ENCODE measurements at regions not wholly inside any gene's neighbourhood (a gene's known extent, or its start where the extent isn't known, plus 50 kb on each side); places are given as distances from the start of the nearest gene placed in this dataset.

DNA sequence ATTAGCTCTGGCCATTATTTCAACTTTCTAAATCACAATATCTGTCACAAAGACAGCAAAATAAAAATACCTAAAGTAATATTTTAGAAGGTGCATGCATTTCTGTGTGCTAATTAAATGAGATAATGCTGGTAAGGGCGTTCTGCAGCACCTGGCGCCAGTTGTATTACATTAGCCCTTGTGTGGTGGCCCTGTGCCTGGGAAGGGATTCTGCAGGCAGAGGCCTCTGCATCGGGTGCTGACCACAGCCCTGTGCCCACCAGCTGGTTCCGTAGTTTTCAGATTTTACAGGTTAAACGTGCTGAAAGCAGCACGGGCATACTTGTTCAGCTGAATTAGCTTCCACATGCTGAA is 157.7 kb upstream of the PRKCQ start:
- H3K36me3 ChIP-seq (ENCODE audit: insufficient read depth, low read length), result no peaks in the 10 kb centered on the region
- peak overlapping the region; percentile 73 for H3K4me2 ChIP-seq (ENCODE audit: low read length)
- peak overlapping the region; percentile 22 for H3K9ac ChIP-seq (ENCODE audit: low read depth, low read length)
- H3K4me3 ChIP-seq (ENCODE audit: low read length), result peak overlapping the region; percentile 55
- H3K27me3 ChIP-seq (ENCODE audit: control insufficient read depth, insufficient read depth, low read length), result no peaks in the 10 kb centered on the region
- no peaks in the 10 kb centered on the region for H3K9me3 ChIP-seq (replicated peaks; ENCODE audit: low read length)
- H3K4me1 ChIP-seq (ENCODE audit: control insufficient read depth, insufficient read depth, low read length), result peaks cover 25% of the 10 kb centered on the region

DNA sequence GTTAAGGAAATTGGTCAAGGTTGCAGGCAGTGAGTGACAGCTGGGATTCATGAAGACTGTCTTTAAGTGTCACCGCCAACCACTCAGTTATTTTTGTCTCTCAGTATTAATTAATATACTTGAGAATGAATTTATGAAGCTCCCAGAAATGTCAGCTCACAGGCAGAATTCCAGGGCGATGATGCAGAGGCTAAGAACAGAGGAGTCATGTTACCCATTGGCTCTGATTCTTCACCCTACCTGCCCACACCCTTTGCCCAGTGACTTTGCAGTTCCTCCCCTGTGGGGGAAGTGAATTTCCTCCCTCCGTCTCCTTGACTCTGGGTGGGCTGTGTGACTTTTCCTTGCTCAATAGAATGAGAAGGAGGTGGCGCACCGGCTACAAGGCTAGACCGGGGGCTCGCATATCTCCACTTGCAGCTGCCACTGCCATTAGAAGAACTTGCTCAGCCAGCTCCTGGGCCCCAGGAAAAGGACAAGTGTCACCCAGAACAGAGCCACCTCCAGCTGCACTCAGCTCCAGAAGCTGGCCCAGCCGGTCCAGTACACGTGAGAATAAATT is 157.1 kb upstream of the PRKCQ start:
- H3K4me3 ChIP-seq (ENCODE audit: low read length), result peak overlapping the region; percentile 55

DNA sequence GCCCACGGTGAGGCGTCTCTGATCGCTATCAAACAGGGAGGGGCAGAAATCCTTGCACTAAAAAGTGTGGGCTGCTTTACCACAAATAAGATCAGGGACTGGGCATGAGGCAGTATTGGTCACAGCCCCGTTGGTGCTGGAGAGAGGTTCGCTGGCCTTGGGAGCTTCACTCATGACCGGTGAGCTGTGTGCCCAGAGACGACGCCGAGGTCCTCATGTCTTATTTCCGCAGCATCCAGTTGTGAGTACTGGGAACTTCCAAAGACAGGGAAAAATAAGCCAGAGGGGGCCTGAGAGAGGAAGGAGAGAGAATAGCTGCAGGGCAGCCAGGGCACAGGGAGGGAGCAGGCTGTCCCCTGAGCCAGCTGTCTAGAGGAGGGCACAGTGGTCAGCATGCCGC is 154.2 kb upstream of the PRKCQ start:
- H3K36me3 ChIP-seq (ENCODE audit: insufficient read depth, low read length), result no peaks in the 10 kb centered on the region
- no peaks in the 10 kb centered on the region for H3K27me3 ChIP-seq (ENCODE audit: control insufficient read depth, insufficient read depth, low read length)
- peaks cover 26% of the 10 kb centered on the region for H3K4me1 ChIP-seq (ENCODE audit: control insufficient read depth, insufficient read depth, low read length)
- H3K4me3 ChIP-seq (ENCODE audit: low read length), result no peak overlapping the region
- no peaks in the 10 kb centered on the region for H3K9me3 ChIP-seq (replicated peaks; ENCODE audit: low read length)
- H3K9ac ChIP-seq (ENCODE audit: low read depth, low read length), result no peak overlapping the region
- H3K4me2 ChIP-seq (ENCODE audit: low read length), result no peak overlapping the region

More for the DNA sequence above, 157.1 kb upstream of the PRKCQ start:
- Histone ChIP-seq H3K4me1 (ENCODE audit: control insufficient read depth, insufficient read depth, low read length) (peaks cover 25% of the 10 kb centered on the region), H3K9ac (ENCODE audit: low read depth, low read length) (peak overlapping the region; percentile 22), H3K27me3 (ENCODE audit: control insufficient read depth, insufficient read depth, low read length) (no peaks in the 10 kb centered on the region), H3K4me2 (ENCODE audit: low read length) (peak overlapping the region; percentile 73), H3K36me3 (ENCODE audit: insufficient read depth, low read length) (no peaks in the 10 kb centered on the region), H3K9me3 (replicated peaks; ENCODE audit: low read length) (no peaks in the 10 kb centered on the region)

DNA sequence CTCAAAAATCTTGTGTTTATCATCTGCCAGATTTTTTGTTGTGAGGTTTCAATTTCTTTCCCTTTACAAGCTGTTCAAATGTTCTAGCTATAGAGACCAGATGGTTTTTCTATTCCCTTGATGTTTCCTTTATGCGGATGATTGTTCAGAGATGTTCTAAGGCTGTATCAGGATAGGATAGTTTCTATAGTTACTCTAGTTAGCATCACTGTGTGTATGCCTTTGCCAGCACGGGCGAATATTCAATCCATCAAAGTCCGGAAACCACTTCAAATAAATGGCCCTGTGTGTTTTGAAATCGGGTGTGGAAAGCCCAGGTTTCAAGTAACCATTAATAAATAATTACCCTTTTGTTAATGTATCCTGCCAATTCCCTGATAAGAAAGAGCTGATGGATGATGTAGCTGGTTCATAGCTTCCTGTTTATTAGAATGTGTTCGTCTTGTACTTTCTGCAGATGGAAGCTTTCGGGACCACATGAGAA is 149.8 kb upstream of the PRKCQ start:
- H3K9ac ChIP-seq (ENCODE audit: low read depth, low read length), result no peak overlapping the region
- no peak overlapping the region for H3K4me3 ChIP-seq (ENCODE audit: low read length)
- peaks cover 7% of the 10 kb centered on the region for H3K4me1 ChIP-seq (ENCODE audit: control insufficient read depth, insufficient read depth, low read length)
- no peaks in the 10 kb centered on the region for H3K9me3 ChIP-seq (replicated peaks; ENCODE audit: low read length)
- no peak overlapping the region for H3K4me2 ChIP-seq (ENCODE audit: low read length)
- H3K36me3 ChIP-seq (ENCODE audit: insufficient read depth, low read length), result no peaks in the 10 kb centered on the region
- no peaks in the 10 kb centered on the region for H3K27me3 ChIP-seq (ENCODE audit: control insufficient read depth, insufficient read depth, low read length)

DNA sequence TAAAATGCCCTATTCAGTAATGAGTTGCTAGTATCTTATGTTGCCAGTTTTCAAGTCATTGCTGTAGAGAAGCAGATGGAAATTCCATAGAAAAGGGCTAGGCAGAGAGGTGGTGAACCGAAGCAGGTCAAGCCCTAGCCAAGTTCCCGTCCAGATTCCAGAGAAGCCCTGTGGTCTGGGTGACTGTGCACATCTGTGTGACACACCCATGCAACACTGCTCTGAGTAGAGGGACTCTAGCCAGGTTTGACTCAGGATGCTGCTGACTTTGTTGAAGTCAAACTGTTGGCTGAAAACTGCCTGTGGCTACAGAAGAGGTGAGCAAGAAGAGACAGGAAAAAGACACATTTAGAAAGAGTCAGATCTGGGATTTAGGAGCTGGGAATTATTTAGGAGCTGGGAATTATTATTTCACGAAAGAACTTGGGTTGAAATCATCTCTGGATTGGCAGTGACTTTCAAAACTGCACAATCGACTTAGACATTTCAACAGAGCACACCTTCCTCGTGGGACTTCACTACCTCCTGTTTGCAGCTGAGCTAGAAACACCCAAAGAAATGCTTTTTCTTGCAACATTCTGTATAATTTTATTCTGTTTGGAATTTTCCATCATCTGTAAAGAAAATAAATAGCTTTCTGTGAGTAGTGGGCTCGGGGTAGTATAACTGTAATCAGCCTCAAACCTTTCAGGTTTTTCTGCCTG is 149.1 kb upstream of the PRKCQ start:
- Histone ChIP-seq H3K36me3 (ENCODE audit: insufficient read depth, low read length) (no peaks in the 10 kb centered on the region), H3K4me3 (ENCODE audit: low read length) (no peak overlapping the region), H3K27me3 (ENCODE audit: control insufficient read depth, insufficient read depth, low read length) (no peaks in the 10 kb centered on the region), H3K9ac (ENCODE audit: low read depth, low read length) (no peak overlapping the region), H3K4me1 (ENCODE audit: control insufficient read depth, insufficient read depth, low read length) (peaks cover 7% of the 10 kb centered on the region), H3K4me2 (ENCODE audit: low read length) (no peak overlapping the region), H3K9me3 (replicated peaks; ENCODE audit: low read length) (no peaks in the 10 kb centered on the region)

DNA sequence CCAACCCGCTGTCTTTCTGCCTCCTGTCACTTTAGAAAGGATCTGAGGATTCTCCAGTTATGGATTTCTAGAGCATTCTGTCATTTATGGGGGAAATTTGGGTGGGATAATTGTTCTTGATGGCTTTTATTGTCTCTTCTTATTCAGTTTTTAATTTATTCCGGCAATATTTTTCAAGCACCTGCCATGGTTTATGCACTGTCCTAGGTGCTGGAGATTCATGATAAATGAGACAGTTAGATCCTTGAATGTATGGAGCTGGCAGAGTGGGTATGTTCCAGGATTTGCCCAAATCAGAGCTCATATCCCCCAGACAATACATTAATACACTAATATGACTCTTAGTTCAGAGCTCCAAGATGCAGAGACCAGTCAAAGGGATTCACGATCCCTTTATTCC is 146.8 kb upstream of the PRKCQ start:
- Histone ChIP-seq H3K4me3 (ENCODE audit: low read length) (no peak overlapping the region), H3K4me1 (ENCODE audit: control insufficient read depth, insufficient read depth, low read length) (peaks cover 19% of the 10 kb centered on the region), H3K9me3 (replicated peaks; ENCODE audit: low read length) (no peaks in the 10 kb centered on the region), H3K4me2 (ENCODE audit: low read length) (no peak overlapping the region), H3K36me3 (ENCODE audit: insufficient read depth, low read length) (no peaks in the 10 kb centered on the region), H3K9ac (ENCODE audit: low read depth, low read length) (no peak overlapping the region), H3K27me3 (ENCODE audit: control insufficient read depth, insufficient read depth, low read length) (no peaks in the 10 kb centered on the region)

DNA sequence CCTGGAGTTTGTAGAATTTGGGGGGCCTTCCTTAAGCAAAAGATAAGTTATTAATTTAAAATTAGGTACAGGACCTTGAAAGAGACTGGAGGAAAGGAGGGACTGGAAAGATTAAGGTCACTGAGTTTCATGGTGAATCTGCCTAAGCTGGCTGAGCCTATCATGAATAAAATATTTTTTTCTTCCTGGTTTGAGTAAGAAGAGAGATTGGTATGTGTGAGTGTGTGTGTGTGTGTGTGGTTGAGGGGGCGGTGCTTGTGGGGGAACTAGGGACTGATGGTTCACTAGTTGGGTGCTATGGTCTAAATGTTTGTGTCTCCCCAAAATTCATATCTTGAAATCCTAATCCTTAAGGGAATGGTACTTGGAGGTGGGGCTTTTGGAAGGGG is 142.5 kb upstream of the PRKCQ start:
- Histone ChIP-seq H3K4me2 (ENCODE audit: low read length) (peak overlapping the region; percentile 73), H3K27me3 (ENCODE audit: control insufficient read depth, insufficient read depth, low read length) (no peaks in the 10 kb centered on the region), H3K9ac (ENCODE audit: low read depth, low read length) (peak overlapping the region; percentile 69), H3K4me1 (ENCODE audit: control insufficient read depth, insufficient read depth, low read length) (peaks cover 23% of the 10 kb centered on the region), H3K36me3 (ENCODE audit: insufficient read depth, low read length) (no peaks in the 10 kb centered on the region), H3K9me3 (replicated peaks; ENCODE audit: low read length) (no peaks in the 10 kb centered on the region), H3K4me3 (ENCODE audit: low read length) (peak overlapping the region; percentile 32)

DNA sequence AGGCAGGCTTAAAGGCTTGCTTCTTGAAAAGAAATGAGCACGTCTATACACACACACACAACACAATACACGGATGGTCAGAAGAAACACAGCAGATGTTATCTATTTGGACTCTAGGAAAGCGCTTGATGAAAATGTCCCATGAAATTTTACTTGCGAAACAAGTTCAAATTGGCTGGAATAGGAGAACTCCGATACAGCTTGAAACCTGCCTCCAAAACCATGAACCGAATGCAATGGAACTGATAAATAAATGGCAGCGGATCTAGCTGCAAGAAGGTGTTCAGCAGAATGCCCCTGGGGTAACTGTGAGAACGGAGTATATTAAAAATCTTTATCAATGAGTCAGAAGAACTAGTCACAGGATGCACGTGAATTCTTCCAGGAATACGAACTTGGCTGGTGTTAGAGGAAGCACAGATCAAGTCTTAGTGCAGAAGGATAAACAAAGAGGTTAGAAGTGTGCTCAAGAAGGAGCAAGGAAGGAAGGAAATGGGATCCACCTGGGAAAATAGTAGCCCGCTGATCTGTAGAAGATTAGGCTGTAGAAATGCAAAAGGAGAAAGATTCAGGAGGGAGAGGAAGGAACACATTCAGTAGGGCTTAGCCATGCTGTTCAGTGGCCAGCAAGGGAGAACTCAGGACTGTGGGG is 142.0 kb upstream of the PRKCQ start:
- H3K4me3 ChIP-seq (ENCODE audit: low read length), result peak overlapping the region; percentile 53
- no peaks in the 10 kb centered on the region for H3K36me3 ChIP-seq (ENCODE audit: insufficient read depth, low read length)
- peak overlapping the region; percentile 76 for H3K9ac ChIP-seq (ENCODE audit: low read depth, low read length)
- no peaks in the 10 kb centered on the region for H3K9me3 ChIP-seq (replicated peaks; ENCODE audit: low read length)
- peaks cover 23% of the 10 kb centered on the region for H3K4me1 ChIP-seq (ENCODE audit: control insufficient read depth, insufficient read depth, low read length)
- peak overlapping the region; percentile 73 for H3K4me2 ChIP-seq (ENCODE audit: low read length)
- H3K27me3 ChIP-seq (ENCODE audit: control insufficient read depth, insufficient read depth, low read length), result no peaks in the 10 kb centered on the region

DNA sequence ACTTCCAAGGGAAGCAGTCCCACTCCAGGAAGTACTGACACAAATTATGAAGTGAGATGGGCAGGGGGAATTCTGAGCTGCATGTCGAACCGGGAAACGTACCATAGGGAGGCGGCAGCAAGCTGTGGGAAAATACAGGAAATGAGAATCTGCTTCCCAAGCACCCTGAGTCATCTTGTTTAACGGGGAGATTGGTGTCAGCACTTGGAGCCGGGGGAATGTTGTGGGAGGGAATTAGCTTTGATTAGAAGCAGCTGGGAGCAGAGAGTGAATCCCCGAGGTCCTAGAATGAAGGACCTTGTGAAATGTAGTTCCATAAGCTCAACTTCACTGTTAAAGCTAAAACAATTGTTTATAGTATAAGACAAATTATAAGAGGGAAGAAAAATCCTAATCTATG is 141.4 kb upstream of the PRKCQ start:
- no peaks in the 10 kb centered on the region for H3K36me3 ChIP-seq (ENCODE audit: insufficient read depth, low read length)
- no peaks in the 10 kb centered on the region for H3K9me3 ChIP-seq (replicated peaks; ENCODE audit: low read length)
- H3K4me2 ChIP-seq (ENCODE audit: low read length), result peak overlapping the region; percentile 73
- H3K4me3 ChIP-seq (ENCODE audit: low read length), result peak overlapping the region; percentile 53
- peaks cover 23% of the 10 kb centered on the region for H3K4me1 ChIP-seq (ENCODE audit: control insufficient read depth, insufficient read depth, low read length)
- H3K9ac ChIP-seq (ENCODE audit: low read depth, low read length), result peak overlapping the region; percentile 76
- H3K27me3 ChIP-seq (ENCODE audit: control insufficient read depth, insufficient read depth, low read length), result no peaks in the 10 kb centered on the region

DNA sequence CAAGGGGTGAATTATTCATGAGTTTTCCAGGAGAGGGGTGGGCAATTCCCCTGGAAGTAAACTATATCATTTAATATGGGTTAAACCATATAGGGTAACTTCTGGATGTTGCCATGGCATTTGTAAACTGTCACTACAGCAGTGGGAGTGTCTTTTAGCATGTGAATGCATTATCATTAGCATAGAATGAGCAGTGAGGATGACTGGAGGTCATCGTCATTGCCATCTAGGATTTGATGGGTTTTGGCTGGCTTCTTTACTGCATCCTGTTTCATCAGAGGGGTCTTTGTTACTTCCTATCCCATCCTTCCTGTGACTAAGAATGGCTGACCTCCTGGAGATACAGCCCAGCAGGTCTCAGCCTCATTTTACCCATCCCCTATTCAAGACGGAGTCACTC is 139.5 kb upstream of the PRKCQ start:
- H3K36me3 ChIP-seq (ENCODE audit: insufficient read depth, low read length), result no peaks in the 10 kb centered on the region
- no peaks in the 10 kb centered on the region for H3K27me3 ChIP-seq (ENCODE audit: control insufficient read depth, insufficient read depth, low read length)

DNA sequence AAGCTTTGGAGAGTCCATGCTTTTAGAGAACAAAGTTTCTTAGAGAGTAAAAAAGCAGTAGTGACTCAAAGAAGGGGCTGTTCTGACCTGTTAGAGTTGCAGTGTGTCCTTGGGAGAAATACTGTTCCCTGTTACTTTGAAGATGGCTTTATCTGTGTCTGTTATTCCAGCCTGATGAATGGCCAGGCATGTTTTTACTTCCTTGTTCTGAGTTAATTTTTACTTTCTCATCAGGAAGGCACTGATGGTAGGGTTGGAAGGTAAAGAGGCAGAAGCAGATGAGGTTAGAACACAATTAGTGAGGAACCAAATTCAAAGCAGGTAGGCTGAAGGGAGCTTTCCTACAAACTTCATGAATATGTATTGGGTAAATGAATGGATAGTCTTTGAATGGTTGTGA is 138.5 kb upstream of the PRKCQ start:
- Histone ChIP-seq H3K9me3 (replicated peaks; ENCODE audit: low read length) (no peaks in the 10 kb centered on the region), H3K36me3 (ENCODE audit: insufficient read depth, low read length) (no peaks in the 10 kb centered on the region), H3K4me1 (ENCODE audit: control insufficient read depth, insufficient read depth, low read length) (peaks cover 23% of the 10 kb centered on the region), H3K27me3 (ENCODE audit: control insufficient read depth, insufficient read depth, low read length) (peaks cover 1% of the 10 kb centered on the region), H3K4me3 (ENCODE audit: low read length) (no peak overlapping the region), H3K9ac (ENCODE audit: low read depth, low read length) (no peak overlapping the region), H3K4me2 (ENCODE audit: low read length) (no peak overlapping the region)

More for the DNA sequence above, 139.5 kb upstream of the PRKCQ start:
- Histone ChIP-seq H3K4me3 (ENCODE audit: low read length) (no peak overlapping the region), H3K9ac (ENCODE audit: low read depth, low read length) (no peak overlapping the region), H3K4me2 (ENCODE audit: low read length) (no peak overlapping the region), H3K9me3 (replicated peaks; ENCODE audit: low read length) (no peaks in the 10 kb centered on the region), H3K4me1 (ENCODE audit: control insufficient read depth, insufficient read depth, low read length) (peaks cover 23% of the 10 kb centered on the region)

Data from skeletal muscle satellite cell (primary cell).